ENCODE measurements at regions not wholly inside any gene's neighbourhood (a gene's known extent, or its start where the extent isn't known, plus 50 kb on each side); places are given as distances from the start of the nearest gene placed in this dataset.
A peak's percentile ranks its signal among the peaks of the same experiment; 100 is the strongest.

GRCh38 chr21:27779606-27780005 is 812.7 kb upstream of the ADAMTS5 start:
- ChIA-PET POLR2A (ENCODE audit: low non-redundant PET) (no interaction called here), CTCF (no interaction called here)
- no peak overlapping the region for H3K4me3 ChIP-seq (ENCODE audit: low read depth, low read length, poor library complexity, severe bottlenecking)
- no peaks in the 10 kb centered on the region for H3K4me1 ChIP-seq (ENCODE audit: insufficient read depth, low read length, poor library complexity, severe bottlenecking)
- BruUV-seq (replicated peaks) = no TSS peak
- intact Hi-C loops (cut with micrococcal nuclease; ENCODE audit: unreplicated experiment) = no loop called here
- DNase-seq (ENCODE audit: low spot score) = no peak
- H3K27me3 ChIP-seq (replicated peaks; ENCODE audit: insufficient read depth, low read depth, low read length, poor library complexity) = no peaks in the 10 kb centered on the region
- no peaks in the 10 kb centered on the region for H3K36me3 ChIP-seq (ENCODE audit: insufficient read depth, low read length, poor library complexity, severe bottlenecking)
- H3K27ac ChIP-seq (ENCODE audit: low read depth, low read length, poor library complexity, severe bottlenecking) = no peak overlapping the region
- TF ChIP-seq EZH2 (IDR thresholded peaks at IDR 0.05; ENCODE audit: borderline replicate concordance, low read depth, low read length, poor library complexity, severe bottlenecking) = no peak
- TF ChIP-seq, protein P1, sequence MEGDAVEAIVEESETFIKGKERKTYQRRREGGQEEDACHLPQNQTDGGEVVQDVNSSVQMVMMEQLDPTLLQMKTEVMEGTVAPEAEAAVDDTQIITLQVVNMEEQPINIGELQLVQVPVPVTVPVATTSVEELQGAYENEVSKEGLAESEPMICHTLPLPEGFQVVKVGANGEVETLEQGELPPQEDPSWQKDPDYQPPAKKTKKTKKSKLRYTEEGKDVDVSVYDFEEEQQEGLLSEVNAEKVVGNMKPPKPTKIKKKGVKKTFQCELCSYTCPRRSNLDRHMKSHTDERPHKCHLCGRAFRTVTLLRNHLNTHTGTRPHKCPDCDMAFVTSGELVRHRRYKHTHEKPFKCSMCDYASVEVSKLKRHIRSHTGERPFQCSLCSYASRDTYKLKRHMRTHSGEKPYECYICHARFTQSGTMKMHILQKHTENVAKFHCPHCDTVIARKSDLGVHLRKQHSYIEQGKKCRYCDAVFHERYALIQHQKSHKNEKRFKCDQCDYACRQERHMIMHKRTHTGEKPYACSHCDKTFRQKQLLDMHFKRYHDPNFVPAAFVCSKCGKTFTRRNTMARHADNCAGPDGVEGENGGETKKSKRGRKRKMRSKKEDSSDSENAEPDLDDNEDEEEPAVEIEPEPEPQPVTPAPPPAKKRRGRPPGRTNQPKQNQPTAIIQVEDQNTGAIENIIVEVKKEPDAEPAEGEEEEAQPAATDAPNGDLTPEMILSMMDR (conservative IDR thresholded peaks at IDR 0.05; ENCODE audit: low read depth, low read length) = no peak
- H3K9me3 ChIP-seq (ENCODE audit: low read depth, low read length, poor library complexity, severe bottlenecking) = peaks cover 5% of the 10 kb centered on the region

DNA sequence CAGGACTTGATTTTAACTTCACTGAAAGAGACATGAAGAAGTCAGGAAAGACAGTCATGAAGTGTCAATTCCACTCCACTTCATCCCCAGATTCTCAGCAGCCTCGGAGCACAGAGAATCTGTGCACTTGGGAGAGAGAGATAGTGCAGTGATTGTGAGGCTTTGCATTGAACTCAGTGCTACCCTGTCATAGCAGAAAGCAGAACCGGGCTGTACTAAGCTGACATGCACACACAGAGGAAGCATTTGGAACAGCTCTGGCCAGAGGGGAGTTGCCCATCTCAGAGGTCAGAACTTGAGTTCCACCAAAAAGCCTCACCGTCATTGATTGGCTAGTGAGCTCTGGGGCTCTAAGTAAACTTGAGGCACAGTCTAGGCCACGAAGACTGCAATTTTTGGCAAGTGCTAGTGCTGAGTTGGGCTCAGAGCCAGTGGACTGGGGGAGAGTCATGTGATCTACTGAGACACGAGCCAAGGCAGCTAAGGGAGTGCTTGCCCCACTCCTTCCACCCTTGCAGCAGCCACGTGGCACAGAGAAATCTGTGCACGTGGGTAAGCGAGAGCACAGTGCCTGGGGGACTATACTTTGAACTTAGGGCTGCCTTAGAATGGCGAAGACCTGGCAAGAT is 810.2 kb upstream of the ADAMTS5 start:
- Histone ChIP-seq H3K4me1 (ENCODE audit: insufficient read depth, low read length, poor library complexity, severe bottlenecking) (no peaks in the 10 kb centered on the region), H3K36me3 (ENCODE audit: insufficient read depth, low read length, poor library complexity, severe bottlenecking) (no peaks in the 10 kb centered on the region), H3K27me3 (replicated peaks; ENCODE audit: insufficient read depth, low read depth, low read length, poor library complexity) (no peaks in the 10 kb centered on the region), H3K9me3 (ENCODE audit: low read depth, low read length, poor library complexity, severe bottlenecking) (no peaks in the 10 kb centered on the region), H3K27ac (ENCODE audit: low read depth, low read length, poor library complexity, severe bottlenecking) (no peak overlapping the region), H3K4me3 (ENCODE audit: low read depth, low read length, poor library complexity, severe bottlenecking) (no peak overlapping the region)
- POLR2A ChIA-PET (ENCODE audit: low non-redundant PET) = no interaction called here
- no TSS peak for BruUV-seq (replicated peaks)
- no peak for TF ChIP-seq EZH2 (IDR thresholded peaks at IDR 0.05; ENCODE audit: borderline replicate concordance, low read depth, low read length, poor library complexity, severe bottlenecking)
- TF ChIP-seq, protein P1 (conservative IDR thresholded peaks at IDR 0.05; ENCODE audit: low read depth, low read length) = no peak
- intact Hi-C loops (cut with micrococcal nuclease; ENCODE audit: unreplicated experiment) = no loop called here
- CTCF ChIA-PET = no interaction called here
- peak; percentile 3 for DNase-seq (ENCODE audit: low spot score)

DNA sequence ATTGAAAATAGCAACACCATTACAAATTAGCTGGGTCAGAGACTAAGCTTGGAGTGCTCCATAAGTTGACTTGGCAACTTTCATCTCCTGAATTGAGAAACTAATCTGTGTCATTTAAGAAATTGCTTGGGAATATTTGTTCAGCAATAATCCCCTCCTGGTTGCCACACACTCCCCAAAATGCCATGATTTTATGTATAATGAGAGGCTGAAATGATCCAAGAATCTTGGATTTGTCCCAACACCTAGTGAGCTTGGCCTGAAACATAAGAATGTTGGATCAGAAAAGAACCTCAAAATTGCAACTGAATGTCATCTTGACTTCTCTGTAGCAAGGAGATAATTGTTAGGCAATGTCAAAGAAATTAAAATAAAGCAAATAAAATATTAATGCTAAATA is 805.9 kb upstream of the ADAMTS5 start:
- ChIA-PET POLR2A (ENCODE audit: low non-redundant PET) (no interaction called here), CTCF (no interaction called here)
- Histone ChIP-seq H3K27ac (ENCODE audit: low read depth, low read length, poor library complexity, severe bottlenecking) (no peak overlapping the region), H3K4me3 (ENCODE audit: low read depth, low read length, poor library complexity, severe bottlenecking) (no peak overlapping the region), H3K36me3 (ENCODE audit: insufficient read depth, low read length, poor library complexity, severe bottlenecking) (no peaks in the 10 kb centered on the region), H3K4me1 (ENCODE audit: insufficient read depth, low read length, poor library complexity, severe bottlenecking) (no peaks in the 10 kb centered on the region), H3K27me3 (replicated peaks; ENCODE audit: insufficient read depth, low read depth, low read length, poor library complexity) (no peaks in the 10 kb centered on the region), H3K9me3 (ENCODE audit: low read depth, low read length, poor library complexity, severe bottlenecking) (no peaks in the 10 kb centered on the region)
- intact Hi-C loops (cut with micrococcal nuclease; ENCODE audit: unreplicated experiment) = no loop called here
- DNase-seq (ENCODE audit: low spot score) = no peak
- BruUV-seq (replicated peaks) = no TSS peak
- TF ChIP-seq EZH2 (IDR thresholded peaks at IDR 0.05; ENCODE audit: borderline replicate concordance, low read depth, low read length, poor library complexity, severe bottlenecking) = no peak
- TF ChIP-seq, protein P1 (conservative IDR thresholded peaks at IDR 0.05; ENCODE audit: low read depth, low read length) = no peak

Measured in A673 (cell line).